HepG2 (cell line): ENCODE measurements at regions not wholly inside any gene's neighbourhood (a gene's known extent, or its start where the extent isn't known, plus 50 kb on each side); places are given as distances from the start of the nearest gene placed in this dataset.

Experiments used
- ATAC-seq: fragments of 200-7000 bp; cut with Tn5 transposase; 3 replicates; pipeline ENCODE4 v1.9.1; 2020; ENCODE audit warnings: mild to moderate bottlenecking, moderate library complexity
- BruUV-seq: library from RNA; stranded (reverse); fragments of 400-500 nt; replicated peaks from 2 replicates; lab custom pipeline; 2021; lab: Mats Ljungman, UMichigan
- CTCF ChIA-PET: fragments of 300-600 bp; formaldehyde crosslinking; extraction: SDS; loops from one replicate; lab custom pipeline; 2021; ENCODE audit warnings: low total read pairs, inconsistent platforms, low intra/inter-chr PET ratio; lab: Yijun Ruan, JAX
- POLR2A ChIA-PET: fragments of 350-600 bp; sonication (Branson Sonifier 250); formaldehyde crosslinking; loops from one replicate; lab custom pipeline; 2020; ENCODE audit warnings: antibody characterized with exemption, inconsistent platforms; lab: Yijun Ruan, JAX
- DNase-seq: peaks from one replicate; pipeline ENCODE4 v3.0.0-alpha.2; 2015; ENCODE audit warnings: low spot score
- FAIRE-seq: peaks from 3 replicates; lab custom pipeline; 2011; peaks lifted over from hg19 to GRCh38; lab: Jason Lieb, UNC
- H2AFZ ChIP-seq: one replicate; pipeline ENCODE4 v1.6.1; 2011; ENCODE audit warnings: low read length, inconsistent platforms
- H3K27ac ChIP-seq: fragments of 300-600 bp; 3 replicates; pipeline ENCODE4 v1.8.0; 2011; ENCODE audit warnings: mixed run types, mild to moderate bottlenecking, mixed read lengths, low read length, inconsistent platforms; ENCODE audit not compliant: insufficient read depth; ENCODE audit errors: extremely low read length
- H3K27me3 ChIP-seq, 2 experiments: fragments of 200-600 bp in 1 of 2; 2 replicates in 1 of 2; 3 replicates in 1 of 2; pipeline versions ENCODE4 v1.6.0 to v1.8.0; 2011; ENCODE audit warnings: low read length in 2 of 2, mild to moderate bottlenecking in 2 of 2, moderate library complexity in 2 of 2, inconsistent platforms in 1 of 2; ENCODE audit not compliant: insufficient read depth in 2 of 2, control insufficient read depth in 1 of 2
- H3K36me3 ChIP-seq, 2 experiments: fragments of 200-600 bp in 1 of 2; replicated peaks in 1 of 2; 2 replicates in 1 of 2; 3 replicates in 1 of 2; pipeline versions ENCODE4 v1.5.1 to v1.8.0; 2011; ENCODE audit warnings: low read length in 2 of 2, inconsistent platforms in 1 of 2; ENCODE audit not compliant: insufficient read depth in 2 of 2, control insufficient read depth in 1 of 2
- H3K4me1 ChIP-seq: 2 replicates; pipeline ENCODE4 v1.5.1; 2012; ENCODE audit warnings: low read length, inconsistent platforms; ENCODE audit not compliant: insufficient read depth
- H3K4me2 ChIP-seq: 2 replicates; pipeline ENCODE4 v1.6.0; 2011; ENCODE audit warnings: low read depth, low read length, inconsistent platforms
- H3K4me3 ChIP-seq, 3 experiments: fragments of 200-600 bp in 1 of 3; sonication (generic), shearing (Covaris generic) in 1 of 3; replicated peaks in 1 of 3; 2 replicates each; pipeline ENCODE4 v1.5.1; 2011 to 2016; ENCODE audit warnings: low read length in 3 of 3, inconsistent platforms in 2 of 3, low read depth in 2 of 3, mild to moderate bottlenecking in 2 of 3, control low read depth in 1 of 3, mixed read lengths in 1 of 3; ENCODE audit not compliant: insufficient read depth in 1 of 3
- H3K79me2 ChIP-seq: one replicate; pipeline ENCODE4 v1.6.1; 2011; ENCODE audit warnings: low read length, inconsistent platforms; ENCODE audit not compliant: insufficient read depth
- H3K9ac ChIP-seq: 2 replicates; pipeline ENCODE4 v1.6.0; 2011; ENCODE audit warnings: mild to moderate bottlenecking, low read depth, low read length, inconsistent platforms; ENCODE audit not compliant: insufficient read depth
- H3K9me3 ChIP-seq: 2 replicates; pipeline ENCODE4 v1.5.1; 2012; ENCODE audit warnings: mild to moderate bottlenecking, low read length
- H4K20me1 ChIP-seq: 2 replicates; pipeline ENCODE4 v1.6.0; 2011; ENCODE audit warnings: inconsistent platforms, mild to moderate bottlenecking, low read length, moderate library complexity; ENCODE audit not compliant: insufficient read depth
- BRD4 ChIP-seq: sonication (generic); formaldehyde crosslinking; IDR thresholded peaks from 2 replicates; pipeline ENCODE4 v1.4.0; 2020; ENCODE audit warnings: missing genetic modification reagents
- MTA3 ChIP-seq: sonication (generic); formaldehyde crosslinking; IDR thresholded peaks from 2 replicates; pipeline ENCODE4 v1.4.0; 2020; ENCODE audit warnings: missing genetic modification reagents
- NFRKB ChIP-seq: fragments of 450-650 bp; IDR thresholded peaks from 2 replicates; pipeline ENCODE4 v1.6.1; 2017
- PRMT3 ChIP-seq: sonication (generic); formaldehyde crosslinking; IDR thresholded peaks from 2 replicates; pipeline ENCODE4 v1.8.1; 2022; ENCODE audit warnings: low read depth, mild to moderate bottlenecking, moderate library complexity, missing genetic modification reagents, borderline replicate concordance
- REXO4 ChIP-seq: sonication (generic); formaldehyde crosslinking; IDR thresholded peaks from 2 replicates; pipeline ENCODE4 v1.8.0; 2022; ENCODE audit warnings: missing genetic modification reagents, mild to moderate bottlenecking, borderline replicate concordance
- TARDBP ChIP-seq: sonication (generic); formaldehyde crosslinking; IDR thresholded peaks from 2 replicates; pipeline ENCODE4 v1.8.0; 2022; ENCODE audit warnings: mild to moderate bottlenecking, missing genetic modification reagents
- XRCC5 ChIP-seq: fragments of 200-400 bp; formaldehyde crosslinking; optimal IDR thresholded peaks from 2 replicates; pipeline ENCODE3; 2017; ENCODE audit warnings: mild to moderate bottlenecking, low read length
- in situ Hi-C: cut with HindIII; loops from 2 replicates; pipeline ENCODE4 v1.10.0; 2017; ENCODE audit warnings: low pct_unique_long_range_greater_than_20kb; ENCODE audit not compliant: extremely low pct_ligation_motif_present
- intact Hi-C: fragments of 100-400 bp; cut with micrococcal nuclease; formaldehyde crosslinking; loops from one replicate; pipeline ENCODE4 v1.10.0; 2022; ENCODE audit not compliant: unreplicated experiment
- TF ChIP-seq, protein P1 (sequence below): sonication (generic); formaldehyde crosslinking; IDR thresholded peaks from 2 replicates; pipeline ENCODE4 v1.5.0; 2020; ENCODE audit warnings: missing genetic modification reagents
- TF ChIP-seq, protein P2 (sequence below), 2 experiments: sonication (generic) in 1 of 2; formaldehyde crosslinking in 1 of 2; IDR thresholded peaks; 2 replicates each; pipeline versions ENCODE4 v1.4.0 to v1.6.1; 2018 to 2020; ENCODE audit warnings: missing genetic modification reagents in 2 of 2, borderline replicate concordance in 1 of 2, low read depth in 1 of 2, mild to moderate bottlenecking in 1 of 2, missing biosample characterization in 1 of 2
- TF ChIP-seq, protein P3 (sequence below), 2 experiments: sonication (generic) in 1 of 2; formaldehyde crosslinking in 1 of 2; IDR thresholded peaks; 2 replicates each; pipeline versions ENCODE4 v1.4.0 to v1.6.1; 2016 to 2020; ENCODE audit warnings: borderline replicate concordance in 1 of 2, low read depth in 1 of 2, mild to moderate bottlenecking in 1 of 2, missing genetic modification reagents in 1 of 2
- TF ChIP-seq, protein P4 (sequence below): sonication (generic); formaldehyde crosslinking; IDR thresholded peaks from 2 replicates; pipeline ENCODE4 v1.4.0; 2020; ENCODE audit warnings: low read depth, mild to moderate bottlenecking, missing genetic modification reagents

DNA sequence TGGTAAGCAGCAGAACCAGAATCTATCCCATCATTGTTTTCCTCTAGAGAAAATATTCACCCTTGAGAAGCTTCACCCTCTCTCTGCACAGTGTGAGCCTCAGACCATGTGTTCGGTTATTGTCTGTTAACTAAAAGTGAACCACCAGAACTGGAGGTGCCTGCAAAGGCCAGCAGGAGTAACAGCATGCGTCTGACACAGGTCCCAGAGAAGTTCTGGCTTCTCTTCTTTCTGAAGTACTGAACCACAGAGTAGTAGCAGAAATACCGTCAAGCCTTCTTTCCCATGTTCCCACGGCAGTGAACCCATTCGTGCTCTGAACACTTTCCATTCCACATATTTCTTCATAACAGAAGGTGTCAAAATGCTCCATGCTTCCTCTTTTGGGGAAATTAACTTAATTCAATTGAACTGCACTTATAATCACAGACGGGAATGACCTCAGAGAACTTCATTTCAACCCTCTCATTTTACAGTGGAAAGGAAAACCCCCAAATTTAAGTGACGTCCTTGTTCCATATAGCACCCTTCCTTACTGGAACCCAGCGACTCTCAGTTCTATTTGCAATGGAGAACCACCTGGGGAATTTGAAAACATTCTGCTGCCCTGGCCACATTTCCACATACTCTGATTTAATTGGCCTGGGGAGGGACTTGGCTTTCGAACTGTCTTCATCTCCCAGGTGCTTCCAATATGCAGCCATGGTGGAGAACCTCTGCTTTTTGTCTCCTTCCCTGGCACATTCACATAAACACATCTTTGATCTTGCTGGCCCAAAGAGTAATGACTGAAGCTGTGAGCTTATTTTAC lies 519.1 kb downstream of the RNF144A start (continued):
- TF ChIP-seq, protein P1, sequence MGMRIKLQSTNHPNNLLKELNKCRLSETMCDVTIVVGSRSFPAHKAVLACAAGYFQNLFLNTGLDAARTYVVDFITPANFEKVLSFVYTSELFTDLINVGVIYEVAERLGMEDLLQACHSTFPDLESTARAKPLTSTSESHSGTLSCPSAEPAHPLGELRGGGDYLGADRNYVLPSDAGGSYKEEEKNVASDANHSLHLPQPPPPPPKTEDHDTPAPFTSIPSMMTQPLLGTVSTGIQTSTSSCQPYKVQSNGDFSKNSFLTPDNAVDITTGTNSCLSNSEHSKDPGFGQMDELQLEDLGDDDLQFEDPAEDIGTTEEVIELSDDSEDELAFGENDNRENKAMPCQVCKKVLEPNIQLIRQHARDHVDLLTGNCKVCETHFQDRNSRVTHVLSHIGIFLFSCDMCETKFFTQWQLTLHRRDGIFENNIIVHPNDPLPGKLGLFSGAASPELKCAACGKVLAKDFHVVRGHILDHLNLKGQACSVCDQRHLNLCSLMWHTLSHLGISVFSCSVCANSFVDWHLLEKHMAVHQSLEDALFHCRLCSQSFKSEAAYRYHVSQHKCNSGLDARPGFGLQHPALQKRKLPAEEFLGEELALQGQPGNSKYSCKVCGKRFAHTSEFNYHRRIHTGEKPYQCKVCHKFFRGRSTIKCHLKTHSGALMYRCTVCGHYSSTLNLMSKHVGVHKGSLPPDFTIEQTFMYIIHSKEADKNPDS = no peak
- TF ChIP-seq BRD4 = no peak
- TF ChIP-seq, protein P2, sequence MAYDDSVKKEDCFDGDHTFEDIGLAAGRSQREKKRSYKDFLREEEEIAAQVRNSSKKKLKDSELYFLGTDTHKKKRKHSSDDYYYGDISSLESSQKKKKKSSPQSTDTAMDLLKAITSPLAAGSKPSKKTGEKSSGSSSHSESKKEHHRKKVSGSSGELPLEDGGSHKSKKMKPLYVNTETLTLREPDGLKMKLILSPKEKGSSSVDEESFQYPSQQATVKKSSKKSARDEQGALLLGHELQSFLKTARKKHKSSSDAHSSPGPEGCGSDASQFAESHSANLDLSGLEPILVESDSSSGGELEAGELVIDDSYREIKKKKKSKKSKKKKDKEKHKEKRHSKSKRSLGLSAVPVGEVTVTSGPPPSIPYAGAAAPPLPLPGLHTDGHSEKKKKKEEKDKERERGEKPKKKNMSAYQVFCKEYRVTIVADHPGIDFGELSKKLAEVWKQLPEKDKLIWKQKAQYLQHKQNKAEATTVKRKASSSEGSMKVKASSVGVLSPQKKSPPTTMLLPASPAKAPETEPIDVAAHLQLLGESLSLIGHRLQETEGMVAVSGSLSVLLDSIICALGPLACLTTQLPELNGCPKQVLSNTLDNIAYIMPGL (CRISPR knock-in tag; IDR thresholded peaks at IDR 0.05; ENCODE audit: borderline replicate concordance in 1 of 2, low read depth in 1 of 2) = no peak

DNA sequence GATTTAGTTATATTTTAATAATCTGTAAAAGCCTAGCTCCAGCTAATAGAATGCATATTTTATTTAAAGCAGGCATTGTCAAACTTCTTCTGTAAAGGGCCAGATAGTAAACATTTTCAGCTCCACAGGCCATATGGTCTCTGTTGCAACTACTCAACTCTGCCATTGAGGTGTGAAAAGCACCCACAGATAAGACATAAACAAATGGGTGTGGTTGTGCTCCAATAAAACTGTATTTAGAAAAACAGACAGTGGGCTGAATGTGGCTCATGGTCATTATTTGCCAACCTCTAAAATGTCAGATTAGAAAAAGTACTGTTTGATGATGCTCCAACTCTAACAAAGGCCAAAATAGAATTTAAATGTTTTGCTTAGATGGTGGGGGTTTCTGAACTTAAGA lies 519.9 kb downstream of the RNF144A start:
- H3K36me3 ChIP-seq = no peaks in the 10 kb centered on the region
- H3K27me3 ChIP-seq = no peaks in the 10 kb centered on the region
- H3K4me1 ChIP-seq = no peaks in the 10 kb centered on the region
- peaks cover 10% of the 10 kb centered on the region for H3K9me3 ChIP-seq
- H4K20me1 ChIP-seq = no peaks in the 10 kb centered on the region
- in situ Hi-C loops (no loop called here), intact Hi-C loops (no loop called here)
- no peak overlapping the region for H3K4me2 ChIP-seq
- no peaks in the 10 kb centered on the region for H3K79me2 ChIP-seq
- H2AFZ ChIP-seq = no peak overlapping the region
- H3K4me3 ChIP-seq = no peak overlapping the region
- ATAC-seq (no peak), FAIRE-seq (no peak), DNase-seq (no peak)
- H3K9ac ChIP-seq = no peak overlapping the region
- H3K27ac ChIP-seq = no peak overlapping the region
- CTCF ChIA-PET = no interaction called here
- POLR2A ChIA-PET = no interaction called here
- no TSS peak for BruUV-seq
- TF ChIP-seq XRCC5 (no peak), PRMT3 (CRISPR knock-in tag) (no peak), REXO4 (CRISPR knock-in tag) (no peak), MTA3 (no peak), TARDBP (CRISPR knock-in tag) (no peak), NFRKB (no peak)
- TF ChIP-seq, protein P3, sequence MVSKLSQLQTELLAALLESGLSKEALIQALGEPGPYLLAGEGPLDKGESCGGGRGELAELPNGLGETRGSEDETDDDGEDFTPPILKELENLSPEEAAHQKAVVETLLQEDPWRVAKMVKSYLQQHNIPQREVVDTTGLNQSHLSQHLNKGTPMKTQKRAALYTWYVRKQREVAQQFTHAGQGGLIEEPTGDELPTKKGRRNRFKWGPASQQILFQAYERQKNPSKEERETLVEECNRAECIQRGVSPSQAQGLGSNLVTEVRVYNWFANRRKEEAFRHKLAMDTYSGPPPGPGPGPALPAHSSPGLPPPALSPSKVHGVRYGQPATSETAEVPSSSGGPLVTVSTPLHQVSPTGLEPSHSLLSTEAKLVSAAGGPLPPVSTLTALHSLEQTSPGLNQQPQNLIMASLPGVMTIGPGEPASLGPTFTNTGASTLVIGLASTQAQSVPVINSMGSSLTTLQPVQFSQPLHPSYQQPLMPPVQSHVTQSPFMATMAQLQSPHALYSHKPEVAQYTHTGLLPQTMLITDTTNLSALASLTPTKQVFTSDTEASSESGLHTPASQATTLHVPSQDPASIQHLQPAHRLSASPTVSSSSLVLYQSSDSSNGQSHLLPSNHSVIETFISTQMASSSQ (IDR thresholded peaks at IDR 0.05; ENCODE audit: low read depth) = no peak
- TF ChIP-seq, protein P3 (CRISPR knock-in tag; IDR thresholded peaks at IDR 0.05; ENCODE audit: borderline replicate concordance) = no peak
- TF ChIP-seq, protein P4, sequence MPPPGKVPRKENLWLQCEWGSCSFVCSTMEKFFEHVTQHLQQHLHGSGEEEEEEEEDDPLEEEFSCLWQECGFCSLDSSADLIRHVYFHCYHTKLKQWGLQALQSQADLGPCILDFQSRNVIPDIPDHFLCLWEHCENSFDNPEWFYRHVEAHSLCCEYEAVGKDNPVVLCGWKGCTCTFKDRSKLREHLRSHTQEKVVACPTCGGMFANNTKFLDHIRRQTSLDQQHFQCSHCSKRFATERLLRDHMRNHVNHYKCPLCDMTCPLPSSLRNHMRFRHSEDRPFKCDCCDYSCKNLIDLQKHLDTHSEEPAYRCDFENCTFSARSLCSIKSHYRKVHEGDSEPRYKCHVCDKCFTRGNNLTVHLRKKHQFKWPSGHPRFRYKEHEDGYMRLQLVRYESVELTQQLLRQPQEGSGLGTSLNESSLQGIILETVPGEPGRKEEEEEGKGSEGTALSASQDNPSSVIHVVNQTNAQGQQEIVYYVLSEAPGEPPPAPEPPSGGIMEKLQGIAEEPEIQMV (CRISPR knock-in tag) = no peak
